Gastrocnemius medialis (tissue), 4 donors: ENCODE measurements at regions not wholly inside any gene's neighbourhood (a gene's known extent, or its start where the extent isn't known, plus 50 kb on each side); places are given as distances from the start of the nearest gene placed in this dataset.

Source experiments
- POLR2A ChIP-seq, 2 donors: fragments of 450-650 bp; IDR thresholded peaks; one replicate each; pipeline ENCODE4 v1.6.1; 2017; ENCODE audit warnings: antibody characterized with exemption in 2 of 2, mild to moderate bottlenecking in 2 of 2, moderate library complexity in 2 of 2
- TF ChIP-seq, protein P1 (sequence below), 5 experiments: fragments of 450-650 bp in 3 of 5; fragments of 200-600 bp in 2 of 5; sonication (generic) in 2 of 5; IDR thresholded peaks in 4 of 5; conservative IDR thresholded peaks in 1 of 5; 1 replicate in 4 of 5; 2 replicates in 1 of 5; pipeline ENCODE4 v1.5.1; 2016 to 2019; ENCODE audit warnings: antibody characterized with exemption in 5 of 5, mild to moderate bottlenecking in 3 of 5, moderate library complexity in 3 of 5

DNA sequence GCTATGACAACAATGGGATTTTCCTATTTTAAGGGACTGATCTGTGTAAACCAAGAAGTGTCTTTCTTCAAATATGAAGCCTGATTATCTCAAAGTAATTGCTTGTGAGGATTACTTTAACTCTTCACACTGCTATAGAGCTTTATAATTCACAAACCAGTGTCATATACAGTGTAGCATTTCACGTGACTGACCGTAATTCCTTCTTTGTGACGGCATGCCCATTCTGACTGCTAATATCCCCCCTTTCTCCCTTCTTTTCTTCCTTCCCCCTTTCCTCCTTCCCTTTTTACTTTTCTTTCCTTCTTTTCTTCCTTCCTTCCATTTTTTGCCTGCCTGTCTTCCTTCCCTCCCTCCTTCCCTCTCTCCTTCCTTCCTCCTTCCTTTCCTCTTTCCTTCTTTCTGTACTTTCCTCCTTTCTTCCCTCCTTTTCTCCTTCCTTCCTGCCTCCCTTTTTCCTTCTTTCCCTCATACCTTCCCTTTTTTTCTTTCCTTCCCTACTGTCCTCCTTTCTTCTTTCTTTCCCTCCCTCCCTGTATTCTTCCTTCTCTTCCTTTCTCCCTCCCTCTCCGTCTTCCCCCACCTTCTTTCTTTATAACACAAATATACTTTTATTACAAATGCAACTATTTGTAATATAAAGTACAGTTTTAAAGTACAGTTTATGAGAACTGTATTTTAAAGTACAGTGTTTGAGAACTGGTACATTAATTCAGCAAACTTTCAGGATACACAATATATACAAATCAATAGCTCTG, 75.0 kb upstream of the EXOC2 start:
- TF ChIP-seq, protein P1, sequence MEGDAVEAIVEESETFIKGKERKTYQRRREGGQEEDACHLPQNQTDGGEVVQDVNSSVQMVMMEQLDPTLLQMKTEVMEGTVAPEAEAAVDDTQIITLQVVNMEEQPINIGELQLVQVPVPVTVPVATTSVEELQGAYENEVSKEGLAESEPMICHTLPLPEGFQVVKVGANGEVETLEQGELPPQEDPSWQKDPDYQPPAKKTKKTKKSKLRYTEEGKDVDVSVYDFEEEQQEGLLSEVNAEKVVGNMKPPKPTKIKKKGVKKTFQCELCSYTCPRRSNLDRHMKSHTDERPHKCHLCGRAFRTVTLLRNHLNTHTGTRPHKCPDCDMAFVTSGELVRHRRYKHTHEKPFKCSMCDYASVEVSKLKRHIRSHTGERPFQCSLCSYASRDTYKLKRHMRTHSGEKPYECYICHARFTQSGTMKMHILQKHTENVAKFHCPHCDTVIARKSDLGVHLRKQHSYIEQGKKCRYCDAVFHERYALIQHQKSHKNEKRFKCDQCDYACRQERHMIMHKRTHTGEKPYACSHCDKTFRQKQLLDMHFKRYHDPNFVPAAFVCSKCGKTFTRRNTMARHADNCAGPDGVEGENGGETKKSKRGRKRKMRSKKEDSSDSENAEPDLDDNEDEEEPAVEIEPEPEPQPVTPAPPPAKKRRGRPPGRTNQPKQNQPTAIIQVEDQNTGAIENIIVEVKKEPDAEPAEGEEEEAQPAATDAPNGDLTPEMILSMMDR (IDR thresholded peaks at IDR 0.05 in 4 of 5, conservative IDR thresholded peaks at IDR 0.05 in 1 of 5): no peak
- TF ChIP-seq POLR2A (IDR thresholded peaks at IDR 0.05): no peak
